CD4-positive, alpha-beta memory T cell (primary cell): ENCODE measurements at regions not wholly inside any gene's neighbourhood (a gene's known extent, or its start where the extent isn't known, plus 50 kb on each side); places are given as distances from the start of the nearest gene placed in this dataset.

Experiments
- CTCF ChIA-PET: fragments of 350-600 bp; sonication (Branson Sonifier 250); formaldehyde crosslinking; loops from one replicate; lab custom pipeline; 2021; ENCODE audit warnings: inconsistent platforms; ENCODE audit not compliant: partially characterized antibody; lab: Charles Lee
- POLR2A ChIA-PET: fragments of 350-600 bp; sonication (Branson Sonifier 250); formaldehyde crosslinking; loops from one replicate; lab custom pipeline; 2021; ENCODE audit not compliant: partially characterized antibody; lab: Charles Lee
- DNase-seq, 5 donors: peaks; one replicate each; pipeline versions ENCODE4 v3.0.0 to v3.0.0-alpha.2; 2020 to 2022; ENCODE audit warnings: mixed read lengths in 1 of 5
- H3K27ac ChIP-seq: one replicate; pipeline ENCODE4 v1.7.0; 2013; ENCODE audit warnings: low read depth, low read length
- H3K27me3 ChIP-seq: 2 replicates; pipeline ENCODE4 v1.7.0; 2013; ENCODE audit warnings: mild to moderate bottlenecking, low read length, moderate library complexity; ENCODE audit not compliant: insufficient read depth
- H3K36me3 ChIP-seq: 2 replicates; pipeline ENCODE4 v1.7.0; 2013; ENCODE audit warnings: mild to moderate bottlenecking, low read length, moderate library complexity; ENCODE audit not compliant: insufficient read depth
- H3K4me1 ChIP-seq: 2 replicates; pipeline ENCODE4 v1.7.0; 2013; ENCODE audit warnings: mild to moderate bottlenecking, low read length, moderate library complexity; ENCODE audit not compliant: insufficient read depth
- H3K4me3 ChIP-seq, 2 donors: one replicate each; pipeline ENCODE4 v1.7.0; 2013; ENCODE audit warnings: low read length in 2 of 2, mild to moderate bottlenecking in 1 of 2
- H3K9me3 ChIP-seq, 2 donors: one replicate each; pipeline ENCODE4 v1.7.0; 2013; ENCODE audit warnings: low read length in 2 of 2, control low read depth in 1 of 2; ENCODE audit not compliant: control insufficient read depth in 1 of 2
- H3K27ac Mint-ChIP-seq, 7 donors: one replicate each; pipeline ENCODE4 v1.8.0; 2020 to 2021; ENCODE audit warnings: mixed read lengths in 7 of 7, mild to moderate bottlenecking in 6 of 7, inconsistent platforms in 3 of 7, moderate library complexity in 3 of 7
- H3K27me3 Mint-ChIP-seq, 2 donors: one replicate each; pipeline ENCODE4 v1.8.0; 2020 to 2021; ENCODE audit warnings: mixed read lengths in 2 of 2
- H3K36me3 Mint-ChIP-seq, 2 donors: one replicate each; pipeline ENCODE4 v1.8.0; 2020 to 2021; ENCODE audit warnings: mixed read lengths in 2 of 2, inconsistent platforms in 1 of 2, mild to moderate bottlenecking in 1 of 2
- H3K4me1 Mint-ChIP-seq, 4 donors: one replicate each; pipeline ENCODE4 v1.8.0; 2020 to 2021; ENCODE audit warnings: mixed read lengths in 4 of 4, mild to moderate bottlenecking in 1 of 4
- H3K4me3 Mint-ChIP-seq, 8 donors: one replicate each; pipeline ENCODE4 v1.8.0; 2020 to 2021; ENCODE audit warnings: mixed read lengths in 8 of 8, mild to moderate bottlenecking in 7 of 8, moderate library complexity in 6 of 8, inconsistent platforms in 3 of 8
- H3K9me3 Mint-ChIP-seq, 8 donors: one replicate each; pipeline ENCODE4 v1.8.0; 2020 to 2021; ENCODE audit warnings: mixed read lengths in 8 of 8, mild to moderate bottlenecking in 5 of 8, inconsistent platforms in 3 of 8, moderate library complexity in 1 of 8
- intact Hi-C: fragments of 100-400 bp; cut with micrococcal nuclease; formaldehyde crosslinking; loops from one replicate; pipeline ENCODE4 v1.15.1; 2023

GRCh38 chr1:208939537-208940085 lies 643.9 kb upstream of the CAMK1G start:
- Histone ChIP-seq H3K4me3 (no peak overlapping the region), H3K4me1 (no peaks in the 10 kb centered on the region), H3K27ac (no peak overlapping the region), H3K9me3 (no peaks in the 10 kb centered on the region), H3K36me3 (no peaks in the 10 kb centered on the region), H3K27me3 (no peaks in the 10 kb centered on the region)
- POLR2A ChIA-PET, result no interaction called here
- Mint-ChIP-seq H3K36me3 (no peaks in the 10 kb centered on the region), H3K4me3 (no peak overlapping the region), H3K27me3 (peaks cover 0 to 4% of the 10 kb centered on the region in 2 donors), H3K27ac (no peak overlapping the region), H3K4me1 (no peaks in the 10 kb centered on the region), H3K9me3 (no peaks in the 10 kb centered on the region)
- CTCF ChIA-PET, result no interaction called here
- no peak for DNase-seq
- intact Hi-C loops, result no loop called here

- intact Hi-C loops, result no loop called here
- CTCF ChIA-PET, result no interaction called here
- Mint-ChIP-seq H3K27me3 (peaks cover 0 to 6% of the 10 kb centered on the region in 2 donors), H3K36me3 (no peaks in the 10 kb centered on the region), H3K27ac (no peak overlapping the region), H3K9me3 (peaks cover 0 to 4% (median 0%) of the 10 kb centered on the region in 8 donors), H3K4me1 (no peaks in the 10 kb centered on the region), H3K4me3 (no peak overlapping the region)
- no peaks in the 10 kb centered on the region for H3K27me3 ChIP-seq
- H3K36me3 ChIP-seq, result no peaks in the 10 kb centered on the region
- POLR2A ChIA-PET, result no interaction called here
- H3K4me3 ChIP-seq, result no peak overlapping the region
- no peaks in the 10 kb centered on the region for H3K4me1 ChIP-seq
- no peak overlapping the region for H3K27ac ChIP-seq
- no peaks in the 10 kb centered on the region for H3K9me3 ChIP-seq
- no peak for DNase-seq
These were observed 641.0 kb upstream of the CAMK1G start for GRCh38 chr1:208942394-208943130.

DNA sequence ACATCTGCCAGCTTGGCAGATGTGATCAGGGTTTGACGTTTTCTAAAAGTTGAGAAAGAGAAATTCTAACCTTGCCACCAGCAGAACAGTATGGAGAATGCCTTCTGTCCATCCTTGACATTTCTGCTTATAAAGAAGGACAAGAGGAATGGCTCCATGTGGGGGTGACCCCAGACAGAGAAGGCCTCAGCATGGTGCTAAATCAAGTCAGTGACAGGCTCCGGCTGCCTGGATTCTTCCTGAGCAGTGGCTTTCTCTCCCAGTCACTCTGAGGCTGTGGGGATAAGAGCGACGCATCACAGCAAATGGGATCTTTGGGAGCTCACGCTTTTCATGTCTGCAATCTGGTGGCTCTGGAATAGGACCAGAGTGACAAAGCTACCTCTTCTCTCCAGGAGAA lies 640.2 kb upstream of the CAMK1G start:
- Histone ChIP-seq H3K4me1 (no peaks in the 10 kb centered on the region), H3K9me3 (no peaks in the 10 kb centered on the region), H3K4me3 (no peak overlapping the region), H3K27me3 (no peaks in the 10 kb centered on the region), H3K27ac (no peak overlapping the region), H3K36me3 (no peaks in the 10 kb centered on the region)
- DNase-seq, result no peak
- no peaks in the 10 kb centered on the region for H3K36me3 Mint-ChIP-seq
- no peaks in the 10 kb centered on the region for H3K4me1 Mint-ChIP-seq
- POLR2A ChIA-PET, result no interaction called here
- no peak overlapping the region for H3K4me3 Mint-ChIP-seq
- CTCF ChIA-PET, result no interaction called here
- H3K27me3 Mint-ChIP-seq, result peaks cover 0 to 6% of the 10 kb centered on the region in 2 donors
- H3K27ac Mint-ChIP-seq, result no peak overlapping the region
- intact Hi-C loops, result no loop called here
- H3K9me3 Mint-ChIP-seq, result peaks cover 0 to 4% (median 0%) of the 10 kb centered on the region in 8 donors

- peaks cover 0 to 6% of the 10 kb centered on the region in 2 donors for H3K27me3 Mint-ChIP-seq
These were observed 638.5 kb upstream of the CAMK1G start for GRCh38 chr1:208944981-208945451.

DNA sequence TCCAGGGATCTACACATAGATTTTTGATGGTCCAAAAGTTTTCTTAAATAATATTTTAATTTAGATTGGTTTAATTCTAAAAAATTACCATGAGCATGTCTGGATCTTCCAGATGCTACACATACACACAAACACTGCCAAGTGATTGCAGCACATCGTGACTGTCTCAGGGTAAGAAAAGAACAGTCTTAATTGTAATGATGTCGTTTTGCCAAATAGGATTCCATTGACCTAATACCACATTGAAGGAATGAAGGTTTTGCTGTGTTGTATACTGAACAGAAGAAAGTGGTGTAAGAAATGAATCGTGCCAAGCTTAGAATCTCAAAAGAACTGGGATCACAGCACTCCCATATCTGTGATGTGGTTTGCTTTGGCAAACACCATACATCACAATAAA lies 633.3 kb upstream of the CAMK1G start:
- Mint-ChIP-seq H3K4me3 (no peak overlapping the region), H3K4me1 (no peaks in the 10 kb centered on the region), H3K27me3 (peaks cover 0 to 2% of the 10 kb centered on the region in 2 donors), H3K27ac (no peak overlapping the region), H3K9me3 (peaks cover 0 to 6% (median under 1%) of the 10 kb centered on the region in 8 donors), H3K36me3 (no peaks in the 10 kb centered on the region)
- Histone ChIP-seq H3K36me3 (no peaks in the 10 kb centered on the region), H3K27ac (no peak overlapping the region), H3K4me3 (no peak overlapping the region), H3K27me3 (no peaks in the 10 kb centered on the region), H3K9me3 (no peaks in the 10 kb centered on the region), H3K4me1 (no peaks in the 10 kb centered on the region)
- CTCF ChIA-PET, result no interaction called here
- no peak for DNase-seq
- intact Hi-C loops, result no loop called here
- POLR2A ChIA-PET, result no interaction called here

More at GRCh38 chr1:208944981-208945451, 638.5 kb upstream of the CAMK1G start:
- ChIA-PET CTCF (no interaction called here), POLR2A (no interaction called here)
- Mint-ChIP-seq H3K4me1 (no peaks in the 10 kb centered on the region), H3K4me3 (no peak overlapping the region), H3K9me3 (peaks cover 0 to 4% (median 0%) of the 10 kb centered on the region in 8 donors), H3K27ac (no peak overlapping the region), H3K36me3 (no peaks in the 10 kb centered on the region)
- H3K4me1 ChIP-seq, result no peaks in the 10 kb centered on the region
- H3K4me3 ChIP-seq, result no peak overlapping the region
- no peaks in the 10 kb centered on the region for H3K36me3 ChIP-seq
- intact Hi-C loops, result no loop called here
- no peaks in the 10 kb centered on the region for H3K27me3 ChIP-seq
- no peak for DNase-seq
- no peak overlapping the region for H3K27ac ChIP-seq
- no peaks in the 10 kb centered on the region for H3K9me3 ChIP-seq

GRCh38 chr1:208951026-208951525 lies 632.4 kb upstream of the CAMK1G start:
- ChIA-PET CTCF (no interaction called here), POLR2A (no interaction called here)
- Mint-ChIP-seq H3K27ac (no peak overlapping the region), H3K27me3 (peaks cover under 1 to 2% of the 10 kb centered on the region in 2 donors), H3K4me1 (no peaks in the 10 kb centered on the region), H3K36me3 (no peaks in the 10 kb centered on the region), H3K9me3 (peaks cover 0 to 9% (median 2%) of the 10 kb centered on the region in 8 donors), H3K4me3 (no peak overlapping the region)
- Histone ChIP-seq H3K4me3 (no peak overlapping the region), H3K4me1 (no peaks in the 10 kb centered on the region), H3K27ac (no peak overlapping the region), H3K9me3 (no peaks in the 10 kb centered on the region), H3K36me3 (no peaks in the 10 kb centered on the region), H3K27me3 (no peaks in the 10 kb centered on the region)
- no peak for DNase-seq
- intact Hi-C loops, result no loop called here

GRCh38 chr1:208951908-208952307 lies 631.6 kb upstream of the CAMK1G start:
- H3K27me3 ChIP-seq, result no peaks in the 10 kb centered on the region
- H3K36me3 ChIP-seq, result no peaks in the 10 kb centered on the region
- no peaks in the 10 kb centered on the region for H3K36me3 Mint-ChIP-seq
- H3K9me3 ChIP-seq, result no peaks in the 10 kb centered on the region
- H3K9me3 Mint-ChIP-seq, result peaks cover 0 to 11% (median 4%) of the 10 kb centered on the region in 8 donors
- H3K4me3 ChIP-seq, result no peak overlapping the region
- DNase-seq, result no peak
- CTCF ChIA-PET, result no interaction called here
- intact Hi-C loops, result no loop called here
- POLR2A ChIA-PET, result no interaction called here
- no peaks in the 10 kb centered on the region for H3K4me1 ChIP-seq
- peaks cover 1 to 2% of the 10 kb centered on the region in 2 donors for H3K27me3 Mint-ChIP-seq
- no peak overlapping the region for H3K4me3 Mint-ChIP-seq
- H3K4me1 Mint-ChIP-seq, result no peaks in the 10 kb centered on the region
- no peak overlapping the region for H3K27ac ChIP-seq
- H3K27ac Mint-ChIP-seq, result no peak overlapping the region
